Stimulated activated effector memory CD8-positive, alpha-beta T cell treated with anti-CD3 and anti-CD28 coated beads, Interleukin-12 subunit alpha, Interleukin-12 subunit beta, amount 100 ng/mL, for 72 hours (primary cell): ENCODE measurements at regions not wholly inside any gene's neighbourhood (a gene's known extent, or its start where the extent isn't known, plus 50 kb on each side); places are given as distances from the start of the nearest gene placed in this dataset.
"Not testable (repeated sequence)": the region's sequence is repeated elsewhere in the genome, so short reads cannot be mapped to it uniquely, and the experiment has no call there.

Source experiments
- ATAC-seq: fragments of 150-1000 bp; cut with Tn5 transposase; 2 replicates; pipeline ENCODE4 v1.10.0; 2021
- DNase-seq, 2 donors: peaks; one replicate each; pipeline ENCODE4 v3.0.0; 2021 to 2022; ENCODE audit warnings: low spot score in 2 of 2
- H3K27ac Mint-ChIP-seq: one replicate; pipeline ENCODE4 v1.8.0; 2022; ENCODE audit warnings: mild to moderate bottlenecking, mixed read lengths
- H3K36me3 Mint-ChIP-seq: one replicate; pipeline ENCODE4 v1.8.0; 2022; ENCODE audit warnings: mild to moderate bottlenecking, mixed read lengths
- H3K4me1 Mint-ChIP-seq: one replicate; pipeline ENCODE4 v1.8.0; 2022; ENCODE audit warnings: mixed read lengths
- H3K4me3 Mint-ChIP-seq: one replicate; pipeline ENCODE4 v1.8.0; 2022; ENCODE audit warnings: mild to moderate bottlenecking, mixed read lengths
- H3K9me3 Mint-ChIP-seq: one replicate; pipeline ENCODE4 v1.8.0; 2022; ENCODE audit warnings: mixed read lengths

DNA sequence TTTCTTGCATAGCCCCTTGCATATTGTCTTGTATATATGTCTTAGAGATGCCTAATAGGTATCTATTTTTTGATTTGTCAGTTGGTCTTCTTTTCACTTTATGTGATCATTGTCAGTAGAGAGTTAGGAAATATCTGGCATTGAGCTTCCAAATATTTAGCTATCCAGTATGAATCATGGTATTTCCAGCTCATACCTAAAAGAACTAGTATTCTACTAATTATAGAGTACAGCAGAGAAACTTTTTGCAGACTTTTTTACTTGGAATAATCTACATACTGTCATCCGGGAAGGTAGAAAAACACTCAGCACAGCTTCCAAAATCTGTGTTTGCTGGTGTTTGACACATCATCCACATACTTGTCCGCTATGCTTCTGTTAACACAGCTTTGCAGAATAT lies 156.4 kb upstream of the HTR1E start:
- no peak for DNase-seq
- Mint-ChIP-seq H3K4me3 (no peak overlapping the region), H3K27ac (no peak overlapping the region), H3K9me3 (no peaks in the 10 kb centered on the region), H3K4me1 (no peaks in the 10 kb centered on the region), H3K36me3 (no peaks in the 10 kb centered on the region)
- no peak for ATAC-seq

DNA sequence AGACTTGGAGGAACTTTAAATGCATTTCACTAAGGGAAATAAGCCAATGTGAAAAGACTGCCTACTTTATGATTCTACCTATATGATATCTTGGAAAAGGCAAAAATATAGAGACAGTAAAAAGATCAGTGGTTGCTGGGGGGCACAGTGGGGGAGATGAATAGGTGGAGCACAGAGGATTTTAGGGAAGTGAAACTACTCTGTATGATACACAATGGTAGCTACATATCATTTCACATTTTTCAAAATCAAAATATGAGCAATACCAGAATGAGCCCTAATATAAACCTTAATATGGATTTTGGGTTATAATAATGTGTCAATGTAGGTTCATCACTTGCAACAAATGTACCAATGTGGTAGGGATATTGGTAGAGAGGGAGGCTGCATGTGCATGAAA lies 161.4 kb upstream of the HTR1E start:
- Mint-ChIP-seq H3K36me3 (no peaks in the 10 kb centered on the region), H3K4me3 (no peak overlapping the region), H3K9me3 (no peaks in the 10 kb centered on the region), H3K27ac (no peak overlapping the region), H3K4me1 (no peaks in the 10 kb centered on the region)
- DNase-seq: no peak
- no peak for ATAC-seq

DNA sequence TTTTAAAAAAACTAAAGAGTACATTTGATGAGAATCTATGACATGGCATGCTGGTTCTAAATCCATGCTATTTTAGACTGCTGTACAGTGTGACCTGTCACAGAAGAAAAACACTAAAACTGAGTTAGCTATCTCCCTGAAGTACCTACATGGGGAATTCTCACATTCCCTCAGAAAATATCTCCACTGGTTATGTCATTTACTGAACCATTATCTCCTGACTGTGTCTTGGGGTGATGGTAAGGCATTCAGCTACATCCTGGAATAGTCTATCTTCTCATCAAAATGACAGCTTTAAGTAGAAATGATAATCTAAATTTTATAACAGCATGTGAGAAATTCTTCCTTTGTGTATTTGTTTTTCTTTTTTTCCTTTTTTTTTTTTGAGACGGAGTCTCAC lies 172.1 kb upstream of the HTR1E start:
- no peaks in the 10 kb centered on the region for H3K36me3 Mint-ChIP-seq
- no peak overlapping the region for H3K4me3 Mint-ChIP-seq
- ATAC-seq (no peak), DNase-seq (no peak)
- H3K27ac Mint-ChIP-seq: no peak overlapping the region
- no peaks in the 10 kb centered on the region for H3K4me1 Mint-ChIP-seq
- H3K9me3 Mint-ChIP-seq: peaks cover 12% of the 10 kb centered on the region

DNA sequence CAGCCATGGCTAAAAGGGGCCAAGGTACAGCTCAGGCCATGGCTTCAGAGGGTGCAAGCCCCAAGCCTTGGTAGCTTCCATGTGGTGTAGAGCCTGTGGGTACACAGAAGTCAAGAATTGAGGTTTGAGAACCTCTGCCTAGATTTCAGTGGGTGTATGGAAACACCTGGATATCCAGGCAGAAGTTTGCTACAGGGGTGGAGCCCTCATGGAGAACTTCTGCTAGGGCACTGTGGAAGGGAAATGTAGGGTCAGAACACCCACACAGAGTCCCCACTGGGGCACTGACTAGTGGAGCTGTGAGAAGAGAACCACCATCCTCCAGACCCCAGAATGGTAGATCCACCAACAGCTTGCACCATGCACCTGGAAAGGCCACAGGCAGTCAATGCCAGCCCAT lies 177.4 kb upstream of the HTR1E start:
- ATAC-seq, H3K27ac Mint-ChIP-seq, DNase-seq, H3K4me1 Mint-ChIP-seq, H3K9me3 Mint-ChIP-seq, H3K4me3 Mint-ChIP-seq, H3K36me3 Mint-ChIP-seq: not testable (repeated sequence)

DNA sequence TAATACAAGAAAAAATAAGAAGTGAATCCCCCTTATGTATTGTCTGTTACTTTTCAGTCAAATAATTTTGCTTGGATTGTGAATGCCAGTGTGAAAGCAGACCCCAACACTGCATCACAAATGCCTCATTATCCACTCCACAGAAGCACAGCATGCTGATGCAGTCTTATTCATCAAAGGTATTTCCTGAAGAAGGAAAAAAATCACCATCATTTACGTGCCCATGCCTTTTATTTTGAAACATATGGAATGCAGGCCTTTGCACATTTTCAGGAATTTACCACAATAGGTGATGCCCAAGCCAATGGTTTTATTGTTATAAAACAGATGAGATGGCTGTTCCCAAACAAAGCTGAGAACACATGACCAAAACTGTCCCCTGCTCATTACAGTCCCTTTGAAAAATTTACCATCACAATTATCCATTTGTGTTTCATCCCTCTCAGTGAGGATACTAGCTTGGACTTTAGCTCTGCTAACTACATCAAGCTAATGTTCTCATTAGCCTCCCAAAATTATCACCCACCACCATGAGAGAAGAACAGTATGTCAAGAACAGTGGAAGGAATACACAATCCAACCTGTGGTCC lies 180.6 kb upstream of the HTR1E start:
- no peak for DNase-seq
- Mint-ChIP-seq H3K4me3 (no peak overlapping the region), H3K36me3 (no peaks in the 10 kb centered on the region), H3K27ac (no peak overlapping the region), H3K4me1 (no peaks in the 10 kb centered on the region), H3K9me3 (peaks cover 3% of the 10 kb centered on the region)
- no peak for ATAC-seq

DNA sequence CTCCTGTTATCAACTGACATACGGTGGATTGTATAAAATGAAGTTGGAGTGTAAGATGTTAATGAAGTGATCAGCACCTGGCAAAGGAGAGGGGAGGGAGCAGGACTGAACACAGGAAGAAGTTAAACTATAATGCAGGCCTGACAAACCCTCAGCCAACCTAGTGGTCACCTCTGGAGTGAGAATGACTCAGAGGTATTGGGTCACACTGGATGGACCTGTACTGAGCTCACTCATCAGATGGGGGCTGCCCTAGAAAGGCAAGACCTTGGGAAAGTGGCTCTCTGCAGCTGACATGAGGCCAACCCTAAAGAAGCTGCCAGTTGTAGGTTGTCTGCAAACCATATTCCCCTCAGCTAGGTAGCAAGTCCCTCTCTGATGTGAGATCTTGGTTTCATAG lies 193.3 kb upstream of the HTR1E start:
- ATAC-seq: no peak
- H3K4me3 Mint-ChIP-seq: no peak overlapping the region
- no peaks in the 10 kb centered on the region for H3K4me1 Mint-ChIP-seq

DNA sequence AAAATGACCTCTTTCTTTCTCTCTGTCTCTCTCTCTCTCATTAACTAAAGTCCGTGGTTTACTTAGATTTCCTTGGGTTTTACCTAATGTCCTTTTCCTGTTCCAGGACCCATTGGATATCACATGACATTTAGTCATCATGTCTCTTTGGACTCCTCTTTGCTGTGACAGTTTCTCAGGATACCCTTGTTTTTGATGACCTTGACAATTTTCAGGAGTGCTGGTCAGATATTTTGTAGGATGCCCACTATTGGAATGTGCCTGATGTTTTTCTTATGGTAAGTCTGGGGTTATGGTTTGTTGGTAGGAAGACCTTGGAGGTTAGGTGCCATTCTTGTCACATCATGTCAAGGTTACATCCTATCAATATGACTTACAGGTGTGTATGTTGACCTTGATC lies 199.2 kb upstream of the HTR1E start:
- Mint-ChIP-seq H3K9me3 (peaks cover 10% of the 10 kb centered on the region), H3K27ac (no peak overlapping the region), H3K4me3 (no peak overlapping the region), H3K36me3 (no peaks in the 10 kb centered on the region), H3K4me1 (no peaks in the 10 kb centered on the region)
- ATAC-seq (no peak), DNase-seq (no peak)

More for the DNA sequence above, 193.3 kb upstream of the HTR1E start:
- H3K9me3 Mint-ChIP-seq: peaks cover 14% of the 10 kb centered on the region
- no peaks in the 10 kb centered on the region for H3K36me3 Mint-ChIP-seq
- no peak for DNase-seq
- H3K27ac Mint-ChIP-seq: no peak overlapping the region

DNA sequence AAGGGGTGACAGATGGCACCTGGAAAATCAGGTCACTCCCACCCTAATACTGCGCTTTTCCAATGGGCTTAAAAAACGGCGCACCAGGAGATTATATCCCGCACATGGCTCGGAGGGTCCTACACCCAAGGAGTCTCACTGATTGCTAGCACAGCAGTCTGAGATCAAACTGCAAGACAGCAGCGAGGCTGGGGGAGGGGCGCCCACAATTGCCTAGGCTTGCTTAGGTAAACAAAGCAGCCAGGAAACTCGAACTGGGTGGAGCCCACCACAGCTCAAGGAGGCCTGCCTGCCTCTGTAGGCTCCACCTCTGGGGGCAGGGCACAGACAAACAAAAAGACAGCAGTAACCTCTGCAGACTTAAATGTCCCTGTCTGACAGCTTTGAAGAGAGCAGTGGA lies 205.7 kb upstream of the HTR1E start:
- H3K4me1 Mint-ChIP-seq, H3K4me3 Mint-ChIP-seq, H3K9me3 Mint-ChIP-seq, ATAC-seq, H3K27ac Mint-ChIP-seq, H3K36me3 Mint-ChIP-seq, DNase-seq: not testable (repeated sequence)

DNA sequence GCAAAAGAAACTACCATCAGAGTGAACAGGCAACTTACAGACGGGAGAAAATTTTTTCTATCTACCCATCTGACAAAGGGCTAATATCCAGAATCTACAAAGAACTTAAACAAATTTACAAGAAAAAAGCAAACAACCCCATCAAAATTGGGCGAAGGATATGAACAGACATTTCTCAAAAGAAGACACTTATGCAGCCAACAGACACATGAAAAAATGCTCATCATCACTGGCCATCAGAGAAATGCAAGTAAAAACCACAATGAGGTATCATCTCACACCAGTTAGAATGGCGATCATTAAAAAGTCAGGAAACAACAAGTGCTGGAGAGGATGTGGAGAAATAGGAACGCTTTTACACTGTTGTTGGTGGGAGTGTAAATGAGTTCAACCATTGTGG lies 206.6 kb upstream of the HTR1E start:
- not testable (repeated sequence) for H3K27ac Mint-ChIP-seq, H3K36me3 Mint-ChIP-seq, ATAC-seq, DNase-seq, H3K4me1 Mint-ChIP-seq, H3K4me3 Mint-ChIP-seq, H3K9me3 Mint-ChIP-seq

DNA sequence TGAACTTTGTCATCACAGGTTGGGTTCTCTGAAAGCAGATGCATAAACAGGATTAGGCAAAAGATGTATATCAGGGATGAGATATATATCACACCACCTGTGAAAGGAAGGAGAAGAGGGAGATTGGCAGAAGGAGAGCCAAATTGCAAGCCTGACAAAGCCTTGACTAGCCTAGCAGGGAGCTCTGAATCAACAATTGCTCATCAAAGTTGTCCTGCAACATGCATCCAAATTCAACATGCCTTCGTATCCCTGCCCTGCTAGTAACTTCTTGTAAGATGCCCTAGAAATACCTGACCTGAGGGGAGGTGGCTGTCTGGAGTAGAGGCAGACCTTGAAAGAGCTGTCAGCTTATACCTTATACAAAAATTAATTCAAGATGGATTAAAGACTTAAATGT lies 207.1 kb upstream of the HTR1E start:
- DNase-seq (no peak), ATAC-seq (no peak)
- no peaks in the 10 kb centered on the region for H3K36me3 Mint-ChIP-seq
- H3K4me3 Mint-ChIP-seq: no peak overlapping the region
- H3K9me3 Mint-ChIP-seq: peaks cover 6% of the 10 kb centered on the region
- H3K27ac Mint-ChIP-seq: no peak overlapping the region
- H3K4me1 Mint-ChIP-seq: no peaks in the 10 kb centered on the region

DNA sequence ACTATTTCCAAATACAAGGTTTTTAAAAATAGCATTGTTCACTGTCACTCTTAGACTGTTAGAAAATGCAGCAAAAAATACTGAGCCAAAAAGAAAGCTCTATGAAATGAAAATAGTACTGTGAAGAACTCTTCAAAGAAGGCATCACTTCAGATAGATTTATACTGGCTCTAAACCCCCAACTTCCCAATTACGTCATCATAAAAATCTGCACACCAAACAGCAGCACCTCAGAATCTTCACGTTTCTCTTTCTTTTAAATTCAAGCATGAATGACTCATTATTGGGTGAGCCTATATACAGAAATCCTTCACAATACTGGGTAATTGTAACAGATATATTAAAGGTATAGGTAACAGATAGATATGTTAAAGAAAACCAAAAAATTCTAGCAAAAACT lies 208.4 kb upstream of the HTR1E start:
- ATAC-seq (no peak), DNase-seq (no peak)
- Mint-ChIP-seq H3K4me1 (no peaks in the 10 kb centered on the region), H3K27ac (no peak overlapping the region), H3K36me3 (no peaks in the 10 kb centered on the region), H3K4me3 (no peak overlapping the region), H3K9me3 (peaks cover 10% of the 10 kb centered on the region)

DNA sequence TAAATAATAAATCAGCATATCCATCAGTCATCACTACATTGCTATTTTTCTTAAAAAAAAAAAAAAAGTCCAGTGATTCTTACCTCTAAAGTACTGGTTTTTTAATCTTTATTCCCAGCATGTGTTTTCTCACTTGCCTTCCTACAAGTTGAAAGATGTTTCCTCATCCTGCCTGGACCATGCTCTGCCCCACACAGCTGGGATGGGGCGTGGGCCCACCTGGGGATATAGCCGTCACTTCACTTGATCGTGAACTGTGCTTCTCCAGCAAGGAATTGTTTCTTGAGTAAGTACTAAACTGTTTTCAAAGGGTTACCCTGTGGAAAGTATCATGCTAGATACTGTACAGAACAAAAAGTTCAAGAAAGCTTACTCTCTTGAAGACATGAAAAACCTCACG lies 212.6 kb upstream of the HTR1E start:
- ATAC-seq: no peak
- no peaks in the 10 kb centered on the region for H3K4me1 Mint-ChIP-seq
- H3K4me3 Mint-ChIP-seq: no peak overlapping the region
- no peak overlapping the region for H3K27ac Mint-ChIP-seq
- no peak for DNase-seq
- no peaks in the 10 kb centered on the region for H3K36me3 Mint-ChIP-seq
- peaks cover 7% of the 10 kb centered on the region for H3K9me3 Mint-ChIP-seq

DNA sequence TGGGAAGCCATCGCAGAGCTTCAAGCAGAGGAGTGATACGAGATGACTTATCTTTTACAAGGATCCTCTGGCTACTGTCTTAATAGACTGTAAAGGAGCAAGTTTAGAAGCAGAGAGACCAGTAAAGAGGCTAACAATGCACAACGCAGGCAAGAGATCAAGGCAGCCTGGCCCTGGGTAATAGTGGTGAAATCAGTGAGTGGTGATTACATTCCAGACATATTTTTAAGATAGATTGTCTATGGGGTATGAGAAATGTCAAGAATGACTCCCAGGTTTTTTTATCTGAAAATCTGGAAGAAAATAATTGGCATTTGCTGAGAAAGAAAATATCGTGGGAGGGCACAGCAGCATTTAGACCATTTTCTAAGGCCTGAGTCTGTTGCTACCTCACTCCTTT lies 213.6 kb upstream of the HTR1E start:
- Mint-ChIP-seq H3K4me3 (no peak overlapping the region), H3K36me3 (no peaks in the 10 kb centered on the region)

DNA sequence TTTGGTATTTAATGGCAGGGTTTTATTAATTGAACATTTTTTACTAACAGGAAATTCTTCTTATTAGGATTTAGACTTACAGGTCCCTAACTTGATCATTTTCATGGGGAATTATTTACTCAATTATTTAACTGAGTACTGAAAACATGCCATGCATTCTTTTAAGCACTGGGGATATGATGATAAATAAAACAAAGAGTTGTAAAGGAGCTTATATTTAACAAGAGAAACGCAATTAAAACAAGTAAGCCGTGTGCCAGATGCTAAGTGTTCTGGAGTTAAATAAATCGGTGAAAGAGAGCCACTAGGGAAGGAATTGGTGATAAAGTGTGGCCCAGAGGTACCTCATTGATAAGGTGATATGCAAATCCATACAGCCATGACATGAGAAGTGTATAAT lies 214.2 kb upstream of the HTR1E start:
- no peak for DNase-seq
- H3K4me3 Mint-ChIP-seq: no peak overlapping the region
- no peaks in the 10 kb centered on the region for H3K36me3 Mint-ChIP-seq
- H3K4me1 Mint-ChIP-seq: no peaks in the 10 kb centered on the region
- peaks cover 7% of the 10 kb centered on the region for H3K9me3 Mint-ChIP-seq
- no peak overlapping the region for H3K27ac Mint-ChIP-seq
- ATAC-seq: no peak

More for the DNA sequence above, 213.6 kb upstream of the HTR1E start:
- no peaks in the 10 kb centered on the region for H3K4me1 Mint-ChIP-seq
- H3K9me3 Mint-ChIP-seq: peaks cover 7% of the 10 kb centered on the region
- DNase-seq (no peak), ATAC-seq (no peak)
- no peak overlapping the region for H3K27ac Mint-ChIP-seq

DNA sequence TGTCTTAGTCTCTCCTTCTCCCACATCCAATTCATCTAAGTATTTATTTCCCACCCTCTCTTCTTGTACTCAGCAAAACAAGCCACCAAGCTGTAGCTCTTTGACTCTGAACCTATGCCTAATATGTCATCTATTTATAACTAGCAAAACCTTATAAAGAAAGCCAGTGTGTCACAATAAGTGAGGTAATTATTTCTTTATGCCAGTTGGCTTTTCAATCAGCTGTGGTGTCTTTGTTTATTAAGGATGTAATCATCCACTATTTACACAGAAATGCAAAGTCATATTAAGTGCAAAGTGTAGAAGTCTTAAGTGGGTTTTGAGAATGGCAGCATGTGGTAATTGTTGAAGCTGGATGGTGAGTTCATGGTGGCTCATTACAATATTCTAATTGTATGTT lies 215.2 kb upstream of the HTR1E start:
- H3K36me3 Mint-ChIP-seq: no peaks in the 10 kb centered on the region
- no peaks in the 10 kb centered on the region for H3K4me1 Mint-ChIP-seq
- no peak overlapping the region for H3K27ac Mint-ChIP-seq
- ATAC-seq: no peak
- DNase-seq: no peak
- peaks cover 4% of the 10 kb centered on the region for H3K9me3 Mint-ChIP-seq
- no peak overlapping the region for H3K4me3 Mint-ChIP-seq

DNA sequence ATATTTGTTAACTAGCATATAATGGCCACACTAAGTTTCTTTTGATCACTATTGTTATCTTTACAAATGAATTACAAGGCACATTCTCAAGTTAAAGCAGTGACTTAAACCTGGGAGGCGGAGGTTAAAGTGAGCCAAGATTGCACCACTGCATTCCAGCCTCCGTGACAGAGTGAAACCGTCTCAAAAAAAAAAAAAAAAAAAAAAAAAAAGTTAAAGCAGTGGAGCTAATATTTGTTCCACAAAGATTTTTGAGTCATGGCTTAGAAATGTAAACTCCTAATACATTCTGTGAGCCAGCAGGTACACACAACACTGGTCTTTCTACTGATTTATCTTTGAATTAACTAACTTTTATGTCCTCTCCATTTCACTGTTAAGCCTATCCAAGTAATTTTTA lies 221.7 kb upstream of the HTR1E start:
- Mint-ChIP-seq H3K4me1 (no peaks in the 10 kb centered on the region), H3K27ac (no peak overlapping the region), H3K4me3 (no peak overlapping the region), H3K9me3 (peaks cover 5% of the 10 kb centered on the region), H3K36me3 (no peaks in the 10 kb centered on the region)
- DNase-seq (no peak), ATAC-seq (no peak)

DNA sequence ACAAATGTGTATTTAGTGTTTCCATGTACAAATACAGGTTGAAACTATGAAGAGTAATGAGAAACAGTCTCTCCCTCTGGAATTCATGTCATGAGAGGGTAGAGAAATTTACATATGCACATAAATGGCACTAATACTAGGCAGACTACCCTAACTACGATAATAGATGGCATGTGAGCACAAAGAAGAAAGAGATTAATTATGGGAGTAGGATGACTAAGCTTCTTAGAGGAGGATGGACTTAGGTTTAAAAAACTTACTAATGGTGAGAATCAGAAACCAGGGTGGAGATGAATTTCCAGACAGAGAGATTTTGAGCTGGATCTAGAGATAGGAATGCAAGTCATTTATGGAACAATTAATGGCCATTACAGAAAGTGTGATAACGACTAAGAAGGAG lies 225.3 kb upstream of the HTR1E start:
- Mint-ChIP-seq H3K27ac (no peak overlapping the region), H3K4me3 (no peak overlapping the region), H3K36me3 (no peaks in the 10 kb centered on the region), H3K4me1 (no peaks in the 10 kb centered on the region), H3K9me3 (peaks cover 8% of the 10 kb centered on the region)
- DNase-seq: no peak
- ATAC-seq: no peak
